Cardiac fibroblast (primary cell): ENCODE measurements at regions not wholly inside any gene's neighbourhood (a gene's known extent, or its start where the extent isn't known, plus 50 kb on each side); places are given as distances from the start of the nearest gene placed in this dataset.

ENCODE experiments used
- DNase-seq, 2 donors: peaks; one replicate each; pipeline versions ENCODE4 v3.0.0 to v3.0.0-alpha.2; 2010; ENCODE audit warnings: low read depth in 2 of 2
- H3K4me3 ChIP-seq, 2 donors: replicated peaks in 1 of 2; 1 replicate in 1 of 2; 2 replicates in 1 of 2; pipeline ENCODE4 v1.5.1; 2011; ENCODE audit warnings: low read depth in 2 of 2, low read length in 2 of 2, mild to moderate bottlenecking in 2 of 2, moderate library complexity in 1 of 2
- CTCF ChIP-seq: IDR thresholded peaks from one replicate; pipeline ENCODE4 v1.5.1; 2011; ENCODE audit warnings: low read depth, mild to moderate bottlenecking, low read length, inconsistent platforms

DNA sequence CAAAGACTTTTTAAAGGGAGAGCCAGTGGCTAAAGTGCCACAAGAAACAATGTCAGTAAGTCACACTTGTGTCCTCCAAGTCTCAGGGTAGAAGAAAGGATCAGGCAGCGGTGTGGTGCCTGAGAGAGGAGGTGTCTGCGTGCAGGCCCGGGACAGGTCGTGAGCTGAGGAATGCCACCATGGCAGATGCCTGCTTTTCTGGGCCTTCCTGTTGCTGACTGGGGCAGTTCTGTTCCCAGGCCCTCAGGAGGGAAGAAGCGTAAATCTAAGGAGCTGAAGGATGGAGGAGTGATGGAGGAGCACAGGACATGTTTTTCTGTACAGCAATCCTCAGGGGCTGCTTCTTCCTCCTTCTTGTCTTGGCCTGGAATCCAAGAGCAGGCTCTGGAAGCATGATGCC, 165.8 kb downstream of the ZBTB18 start:
- H3K4me3 ChIP-seq: no peak overlapping the region
- TF ChIP-seq CTCF: no peak
- DNase-seq: no peak

GRCh38 chr1:244217711-244218110, 166.6 kb downstream of the ZBTB18 start:
- no peak overlapping the region for H3K4me3 ChIP-seq
- DNase-seq: no peak

DNA sequence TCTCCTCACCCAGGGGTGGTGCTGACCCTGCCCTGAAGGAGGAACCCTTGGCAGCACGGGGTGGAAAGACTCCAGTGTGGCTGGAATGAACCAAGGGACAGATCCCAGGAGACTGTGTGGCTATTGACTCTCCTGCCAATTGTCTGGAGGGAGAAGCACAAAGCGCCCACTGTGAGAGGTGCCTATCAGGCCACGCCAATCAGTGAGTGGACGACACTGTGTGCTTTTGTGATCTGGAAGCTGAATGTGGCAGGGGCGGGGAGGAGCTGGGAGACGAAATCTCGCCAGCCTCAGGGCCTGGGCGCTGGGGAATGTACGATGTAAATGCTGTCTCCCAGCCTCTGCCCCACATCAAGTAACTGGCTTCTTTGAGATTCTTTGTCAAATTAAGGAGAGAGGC, 167.1 kb downstream of the ZBTB18 start:
- no peak for DNase-seq
- H3K4me3 ChIP-seq: no peak overlapping the region
- no peak for TF ChIP-seq CTCF

More at GRCh38 chr1:244217711-244218110, 166.6 kb downstream of the ZBTB18 start:
- no peak for TF ChIP-seq CTCF

DNA sequence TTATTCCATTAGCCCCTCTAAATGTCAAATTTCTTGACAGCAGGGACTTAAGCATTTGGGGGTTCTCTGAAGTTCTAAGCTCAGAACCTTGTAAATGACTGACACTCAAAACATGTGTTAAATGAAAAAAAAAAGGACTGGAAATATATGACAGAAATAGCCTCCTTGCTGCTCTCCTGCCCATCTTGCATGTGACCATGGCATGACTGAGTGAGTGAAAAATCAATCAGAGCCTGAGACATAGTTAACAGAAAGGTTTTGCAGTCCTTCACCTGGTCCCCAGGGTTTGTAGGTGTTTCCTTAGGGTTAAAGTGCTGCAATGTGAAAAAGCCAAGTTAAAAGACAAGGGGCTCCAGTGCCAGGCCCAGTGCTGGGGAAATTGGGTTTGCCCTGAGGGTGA, 168.1 kb downstream of the ZBTB18 start:
- no peak for TF ChIP-seq CTCF
- no peak for DNase-seq
- H3K4me3 ChIP-seq: no peak overlapping the region

GRCh38 chr1:244219802-244220201, 168.7 kb downstream of the ZBTB18 start:
- no peak overlapping the region for H3K4me3 ChIP-seq
- no peak for TF ChIP-seq CTCF
- DNase-seq: no peak

DNA sequence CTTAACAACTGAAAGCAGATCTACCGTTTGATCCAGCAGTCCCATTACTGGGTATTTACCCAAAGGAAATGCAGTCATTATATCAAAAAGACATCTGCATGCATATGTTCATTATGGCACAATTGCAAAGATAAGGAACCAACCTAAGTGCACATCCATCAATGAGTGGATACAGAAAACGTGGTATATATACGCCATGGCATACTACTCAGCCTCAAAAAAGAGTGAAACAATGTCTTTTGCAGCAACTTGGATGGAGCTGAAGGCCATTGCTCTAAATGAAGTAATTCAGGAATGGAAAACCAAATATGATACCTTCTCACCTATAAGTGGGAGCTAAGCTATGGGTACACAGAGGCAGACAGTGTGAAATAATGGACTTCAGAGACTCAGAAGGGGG, 169.3 kb downstream of the ZBTB18 start:
- DNase-seq: no peak
- no peak for TF ChIP-seq CTCF
- H3K4me3 ChIP-seq: no peak overlapping the region

DNA sequence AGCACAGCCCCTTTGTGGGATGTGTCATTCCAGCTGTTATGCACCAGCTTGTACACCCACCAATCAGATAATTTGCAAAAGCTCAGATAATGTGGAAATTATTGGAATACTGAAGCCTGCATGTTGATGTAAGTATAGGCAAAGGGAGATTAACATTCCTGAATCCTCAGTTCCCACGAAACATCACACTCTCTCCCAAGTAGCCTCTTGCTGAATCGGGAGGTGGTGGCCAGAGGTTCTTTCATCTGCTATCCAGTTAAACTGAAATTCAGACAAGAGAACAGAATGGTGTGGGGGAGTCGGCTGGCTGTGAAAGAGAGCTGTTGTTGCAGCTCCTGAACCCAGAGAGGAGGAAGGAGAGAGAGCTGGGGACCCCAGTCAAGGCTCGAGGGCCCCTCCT, 170.9 kb downstream of the ZBTB18 start:
- TF ChIP-seq CTCF: no peak
- peak in 1 of 2 donors; percentile 42 for DNase-seq
- no peak overlapping the region for H3K4me3 ChIP-seq
